ENCODE measurements at regions not wholly inside any gene's neighbourhood (a gene's known extent, or its start where the extent isn't known, plus 50 kb on each side); places are given as distances from the start of the nearest gene placed in this dataset.

DNA sequence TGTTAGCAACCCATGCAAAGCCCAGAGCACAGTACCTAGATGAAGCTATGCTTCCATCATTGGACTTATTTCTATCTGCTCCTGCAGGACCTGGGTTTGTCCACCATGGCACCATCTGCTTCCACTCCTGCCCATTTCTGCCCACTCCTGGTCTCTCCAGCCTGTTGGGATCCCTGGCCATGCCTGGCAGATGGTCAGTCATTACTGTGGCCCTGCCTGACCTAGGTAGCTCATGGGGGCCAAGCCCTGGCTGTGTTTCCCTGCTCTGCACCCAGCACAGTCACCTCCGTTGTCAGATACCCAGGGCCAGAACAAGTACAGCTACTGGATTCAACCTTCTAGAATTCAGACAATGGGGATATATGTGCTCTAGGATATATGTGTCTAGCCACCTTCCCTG is 185.8 kb upstream of the TLE3 start:
- intact Hi-C loops (cut with micrococcal nuclease): no loop called here
- H3K9me3 Mint-ChIP-seq: peaks cover 0 to 5% (median 0%) of the 10 kb centered on the region in 11 donors
- ChIA-PET POLR2A (no interaction called here), CTCF (no interaction called here)
- Histone ChIP-seq H3K27me3 (ENCODE audit: control insufficient read depth in 2 of 2, insufficient read depth in 2 of 2, low read length in 2 of 2) (no peaks in the 10 kb centered on the region), H3K4me1 (ENCODE audit: control insufficient read depth in 2 of 2, insufficient read depth in 2 of 2, low read length in 2 of 2) (no peaks in the 10 kb centered on the region), H3K4me3 (ENCODE audit: low read length) (no peak overlapping the region), H3K36me3 (ENCODE audit: control insufficient read depth in 2 of 3, insufficient read depth in 3 of 3, low read length in 3 of 3) (no peaks in the 10 kb centered on the region), H3K9me3 (ENCODE audit: control insufficient read depth in 2 of 3, low read length in 3 of 3) (no peaks in the 10 kb centered on the region), H3K27ac (ENCODE audit: low read depth, low read length) (no peak overlapping the region)
- peaks cover 0 to 10% (median 4%) of the 10 kb centered on the region in 7 donors for H3K4me1 Mint-ChIP-seq
- H3K27me3 Mint-ChIP-seq: peaks cover 0 to 18% (median 0%) of the 10 kb centered on the region in 5 donors
- H3K4me3 Mint-ChIP-seq: no peak overlapping the region
- ATAC-seq (no peak), DNase-seq (no peak)
- no peak overlapping the region for H3K27ac Mint-ChIP-seq
- H3K36me3 Mint-ChIP-seq: peaks cover 0 to 7% (median 0%) of the 10 kb centered on the region in 5 donors

GRCh38 chr15:70281811-70282307 is 184.1 kb upstream of the TLE3 start:
- CTCF ChIA-PET: no interaction called here
- peak in 1 of 9 donors; percentile 9 for DNase-seq
- intact Hi-C loops (cut with micrococcal nuclease): no loop called here

DNA sequence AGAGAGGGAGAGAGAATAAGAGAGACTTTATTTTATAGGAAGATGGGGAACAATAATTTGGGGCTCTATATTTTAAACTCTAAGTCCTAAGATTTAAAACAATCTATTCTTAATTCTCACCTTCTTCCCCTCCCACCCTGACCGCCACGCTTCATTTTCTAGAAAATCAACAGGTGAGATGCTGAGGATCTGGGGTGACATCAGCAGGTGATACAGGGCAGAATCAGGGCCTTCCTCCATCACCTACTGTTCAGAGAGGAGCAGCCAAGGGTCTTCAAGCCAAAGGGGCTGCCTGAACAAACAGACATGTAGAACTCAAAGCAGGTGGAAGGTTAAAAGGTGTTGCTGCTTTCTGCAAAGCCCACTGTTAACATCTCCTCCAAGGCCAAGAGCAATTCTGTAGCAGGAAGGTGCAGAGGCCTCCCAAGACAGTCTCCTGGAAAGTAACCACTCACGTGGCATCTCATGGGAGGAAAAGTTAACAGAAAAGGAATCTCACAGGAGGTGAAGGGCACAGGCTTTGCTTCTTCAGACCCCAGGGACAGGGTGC is 183.6 kb upstream of the TLE3 start:
- ChIA-PET POLR2A (no interaction called here), CTCF (no interaction called here)
- Histone ChIP-seq H3K9me3 (ENCODE audit: control insufficient read depth in 2 of 3, low read length in 3 of 3) (no peaks in the 10 kb centered on the region), H3K4me1 (ENCODE audit: control insufficient read depth in 2 of 2, insufficient read depth in 2 of 2, low read length in 2 of 2) (no peaks in the 10 kb centered on the region), H3K27me3 (ENCODE audit: control insufficient read depth in 2 of 2, insufficient read depth in 2 of 2, low read length in 2 of 2) (no peaks in the 10 kb centered on the region), H3K36me3 (ENCODE audit: control insufficient read depth in 2 of 3, insufficient read depth in 3 of 3, low read length in 3 of 3) (no peaks in the 10 kb centered on the region), H3K4me3 (ENCODE audit: low read length) (no peak overlapping the region), H3K27ac (ENCODE audit: low read depth, low read length) (no peak overlapping the region)
- DNase-seq (peak in 1 of 9 donors; percentile 19), ATAC-seq (no peak)
- intact Hi-C loops (cut with micrococcal nuclease): no loop called here
- no peak overlapping the region for H3K27ac Mint-ChIP-seq
- H3K4me3 Mint-ChIP-seq: no peak overlapping the region
- peaks cover 0 to 7% (median 0%) of the 10 kb centered on the region in 5 donors for H3K36me3 Mint-ChIP-seq
- H3K4me1 Mint-ChIP-seq: peaks cover 0 to 10% (median 5%) of the 10 kb centered on the region in 7 donors
- H3K27me3 Mint-ChIP-seq: peaks cover 0 to 4% (median 0%) of the 10 kb centered on the region in 5 donors
- H3K9me3 Mint-ChIP-seq: peaks cover 0 to 5% (median 0%) of the 10 kb centered on the region in 11 donors

More at GRCh38 chr15:70281811-70282307, 184.1 kb upstream of the TLE3 start:
- Mint-ChIP-seq H3K27ac (no peak overlapping the region), H3K27me3 (peaks cover 0 to 10% (median 0%) of the 10 kb centered on the region in 5 donors), H3K9me3 (peaks cover 0 to 5% (median 0%) of the 10 kb centered on the region in 11 donors), H3K4me1 (peaks cover 0 to 10% (median 5%) of the 10 kb centered on the region in 7 donors), H3K36me3 (peaks cover 0 to 7% (median 0%) of the 10 kb centered on the region in 5 donors), H3K4me3 (no peak overlapping the region)
- no peaks in the 10 kb centered on the region for H3K9me3 ChIP-seq (ENCODE audit: control insufficient read depth in 2 of 3, low read length in 3 of 3)
- H3K27me3 ChIP-seq (ENCODE audit: control insufficient read depth in 2 of 2, insufficient read depth in 2 of 2, low read length in 2 of 2): no peaks in the 10 kb centered on the region
- H3K4me3 ChIP-seq (ENCODE audit: low read length): no peak overlapping the region
- H3K27ac ChIP-seq (ENCODE audit: low read depth, low read length): no peak overlapping the region
- no peaks in the 10 kb centered on the region for H3K36me3 ChIP-seq (ENCODE audit: control insufficient read depth in 2 of 3, insufficient read depth in 3 of 3, low read length in 3 of 3)
- POLR2A ChIA-PET: no interaction called here
- ATAC-seq: no peak
- no peaks in the 10 kb centered on the region for H3K4me1 ChIP-seq (ENCODE audit: control insufficient read depth in 2 of 2, insufficient read depth in 2 of 2, low read length in 2 of 2)

DNA sequence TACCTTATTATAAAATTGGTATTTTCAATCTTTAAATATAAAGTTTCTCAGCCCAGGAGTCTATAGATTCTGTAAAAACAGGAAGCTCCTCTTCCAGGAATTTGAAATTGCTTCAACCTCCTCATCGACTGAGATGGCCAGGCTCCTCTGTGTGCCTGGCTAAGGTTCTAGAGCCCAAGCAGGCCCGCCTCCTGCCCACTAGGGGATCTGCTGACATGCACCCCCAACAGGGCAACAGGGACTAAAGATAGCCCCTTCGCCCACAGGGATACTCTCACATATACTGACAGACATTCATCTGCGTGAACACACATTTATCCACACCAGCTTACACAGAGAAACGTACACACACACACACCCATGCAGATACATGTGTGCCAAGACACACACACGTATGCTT is 183.1 kb upstream of the TLE3 start:
- Histone ChIP-seq H3K4me3 (ENCODE audit: low read length) (no peak overlapping the region), H3K36me3 (ENCODE audit: control insufficient read depth in 2 of 3, insufficient read depth in 3 of 3, low read length in 3 of 3) (no peaks in the 10 kb centered on the region), H3K27me3 (ENCODE audit: control insufficient read depth in 2 of 2, insufficient read depth in 2 of 2, low read length in 2 of 2) (no peaks in the 10 kb centered on the region), H3K4me1 (ENCODE audit: control insufficient read depth in 2 of 2, insufficient read depth in 2 of 2, low read length in 2 of 2) (no peaks in the 10 kb centered on the region), H3K27ac (ENCODE audit: low read depth, low read length) (no peak overlapping the region), H3K9me3 (ENCODE audit: control insufficient read depth in 2 of 3, low read length in 3 of 3) (no peaks in the 10 kb centered on the region)
- peaks cover 0 to 3% (median 0%) of the 10 kb centered on the region in 5 donors for H3K27me3 Mint-ChIP-seq
- H3K36me3 Mint-ChIP-seq: peaks cover 0 to 7% (median 0%) of the 10 kb centered on the region in 5 donors
- H3K4me3 Mint-ChIP-seq: no peak overlapping the region
- H3K4me1 Mint-ChIP-seq: peaks cover 0 to 10% (median 5%) of the 10 kb centered on the region in 7 donors
- intact Hi-C loops (cut with micrococcal nuclease): no loop called here
- ChIA-PET POLR2A (no interaction called here), CTCF (no interaction called here)
- DNase-seq: peak in 1 of 9 donors; percentile 18
- no peak for ATAC-seq
- H3K9me3 Mint-ChIP-seq: peaks cover 0 to 5% (median 0%) of the 10 kb centered on the region in 11 donors
- no peak overlapping the region for H3K27ac Mint-ChIP-seq

GRCh38 chr15:70279096-70279495 is 181.4 kb upstream of the TLE3 start:
- Mint-ChIP-seq H3K27me3 (no peaks in the 10 kb centered on the region), H3K36me3 (peaks cover 0 to 7% (median 0%) of the 10 kb centered on the region in 5 donors), H3K9me3 (peaks cover 0 to 5% (median 0%) of the 10 kb centered on the region in 11 donors), H3K4me1 (peaks cover 0 to 10% (median 0%) of the 10 kb centered on the region in 7 donors), H3K4me3 (no peak overlapping the region), H3K27ac (no peak overlapping the region)
- ATAC-seq (no peak), DNase-seq (no peak)
- no peaks in the 10 kb centered on the region for H3K36me3 ChIP-seq (ENCODE audit: control insufficient read depth in 2 of 3, insufficient read depth in 3 of 3, low read length in 3 of 3)
- CTCF ChIA-PET: no interaction called here
- no peaks in the 10 kb centered on the region for H3K9me3 ChIP-seq (ENCODE audit: control insufficient read depth in 2 of 3, low read length in 3 of 3)
- no peak overlapping the region for H3K4me3 ChIP-seq (ENCODE audit: low read length)
- H3K27ac ChIP-seq (ENCODE audit: low read depth, low read length): no peak overlapping the region
- no peaks in the 10 kb centered on the region for H3K4me1 ChIP-seq (ENCODE audit: control insufficient read depth in 2 of 2, insufficient read depth in 2 of 2, low read length in 2 of 2)
- POLR2A ChIA-PET: no interaction called here
- intact Hi-C loops (cut with micrococcal nuclease): no loop called here
- no peaks in the 10 kb centered on the region for H3K27me3 ChIP-seq (ENCODE audit: control insufficient read depth in 2 of 2, insufficient read depth in 2 of 2, low read length in 2 of 2)

- POLR2A ChIA-PET: no interaction called here
- Histone ChIP-seq H3K4me3 (ENCODE audit: low read length) (no peak overlapping the region), H3K27me3 (ENCODE audit: control insufficient read depth in 2 of 2, insufficient read depth in 2 of 2, low read length in 2 of 2) (no peaks in the 10 kb centered on the region), H3K36me3 (ENCODE audit: control insufficient read depth in 2 of 3, insufficient read depth in 3 of 3, low read length in 3 of 3) (no peaks in the 10 kb centered on the region), H3K27ac (ENCODE audit: low read depth, low read length) (no peak overlapping the region), H3K4me1 (ENCODE audit: control insufficient read depth in 2 of 2, insufficient read depth in 2 of 2, low read length in 2 of 2) (no peaks in the 10 kb centered on the region), H3K9me3 (ENCODE audit: control insufficient read depth in 2 of 3, low read length in 3 of 3) (no peaks in the 10 kb centered on the region)
- Mint-ChIP-seq H3K36me3 (peaks cover 0 to 7% (median 0%) of the 10 kb centered on the region in 5 donors), H3K4me1 (peaks cover 0 to 12% (median 0%) of the 10 kb centered on the region in 7 donors), H3K27ac (no peak overlapping the region), H3K27me3 (peaks cover 0 to 4% (median 0%) of the 10 kb centered on the region in 5 donors), H3K4me3 (no peak overlapping the region), H3K9me3 (peaks cover 0 to 5% (median 0%) of the 10 kb centered on the region in 11 donors)
- intact Hi-C loops (cut with micrococcal nuclease): no loop called here
- CTCF ChIA-PET: no interaction called here
- DNase-seq (peak in 1 of 9 donors; percentile 3), ATAC-seq (no peak)
Observed at GRCh38 chr15:70278644-70279043, 180.9 kb upstream of the TLE3 start.

DNA sequence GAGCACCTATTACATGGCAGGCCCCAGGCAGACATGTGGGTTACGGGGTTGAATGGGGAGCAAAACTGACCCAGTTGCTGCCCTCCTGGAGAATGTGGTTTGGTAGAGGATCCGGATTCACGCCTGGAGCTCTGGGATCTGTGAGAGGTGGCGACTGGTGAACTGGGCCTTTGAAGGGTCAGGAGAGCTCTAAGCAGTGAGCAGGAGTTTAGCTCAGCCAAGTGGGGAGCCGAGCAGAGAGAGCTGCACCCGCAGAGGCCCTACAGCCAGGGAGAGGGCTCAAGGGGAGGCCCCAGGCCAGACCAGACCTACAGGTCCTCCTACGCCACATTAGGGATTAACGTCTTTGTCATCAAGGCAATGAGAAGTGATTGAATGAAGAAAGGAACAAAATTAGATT is 179.8 kb upstream of the TLE3 start:
- intact Hi-C loops (cut with micrococcal nuclease): no loop called here
- CTCF ChIA-PET: no interaction called here
- Mint-ChIP-seq H3K36me3 (peaks cover 0 to under 1% (median 0%) of the 10 kb centered on the region in 5 donors), H3K27ac (peak overlapping the region in 1 of 9 donors; percentile 25), H3K4me3 (no peak overlapping the region), H3K4me1 (peaks cover 0 to 16% (median 0%) of the 10 kb centered on the region in 7 donors), H3K27me3 (peaks cover 0 to 9% (median 0%) of the 10 kb centered on the region in 5 donors), H3K9me3 (peaks cover 0 to 2% (median 0%) of the 10 kb centered on the region in 11 donors)
- DNase-seq: no peak
- no peak overlapping the region for H3K4me3 ChIP-seq (ENCODE audit: low read length)
- H3K27me3 ChIP-seq (ENCODE audit: control insufficient read depth in 2 of 2, insufficient read depth in 2 of 2, low read length in 2 of 2): no peaks in the 10 kb centered on the region
- H3K36me3 ChIP-seq (ENCODE audit: control insufficient read depth in 2 of 3, insufficient read depth in 3 of 3, low read length in 3 of 3): no peaks in the 10 kb centered on the region
- POLR2A ChIA-PET: no interaction called here
- no peak for ATAC-seq
- no peaks in the 10 kb centered on the region for H3K9me3 ChIP-seq (ENCODE audit: control insufficient read depth in 2 of 3, low read length in 3 of 3)
- H3K27ac ChIP-seq (ENCODE audit: low read depth, low read length): no peak overlapping the region
- H3K4me1 ChIP-seq (ENCODE audit: control insufficient read depth in 2 of 2, insufficient read depth in 2 of 2, low read length in 2 of 2): no peaks in the 10 kb centered on the region
